GM13977 (cell line): ENCODE measurements at regions not wholly inside any gene's neighbourhood (a gene's known extent, or its start where the extent isn't known, plus 50 kb on each side); places are given as distances from the start of the nearest gene placed in this dataset.

Experiments
- DNase-seq: peaks from one replicate; pipeline ENCODE4 v3.0.0; 2012; ENCODE audit warnings: low spot score
- in situ Hi-C: fragments of 300-500 bp; cut with MboI; formaldehyde crosslinking; loops from one replicate; pipeline ENCODE4 v1.12.0; 2022; ENCODE audit warnings: low sequenced_read_pairs, low pct_unique_long_range_greater_than_20kb, mixed read lengths, inconsistent platforms; ENCODE audit not compliant: unreplicated experiment
- TF ChIP-seq, protein P1 (sequence below): IDR thresholded peaks from 2 replicates; pipeline ENCODE4 v1.5.1; 2012; ENCODE audit warnings: mild to moderate bottlenecking, control low read depth; ENCODE audit not compliant: insufficient read depth; ENCODE audit errors: extremely low read depth, missing control alignments

DNA sequence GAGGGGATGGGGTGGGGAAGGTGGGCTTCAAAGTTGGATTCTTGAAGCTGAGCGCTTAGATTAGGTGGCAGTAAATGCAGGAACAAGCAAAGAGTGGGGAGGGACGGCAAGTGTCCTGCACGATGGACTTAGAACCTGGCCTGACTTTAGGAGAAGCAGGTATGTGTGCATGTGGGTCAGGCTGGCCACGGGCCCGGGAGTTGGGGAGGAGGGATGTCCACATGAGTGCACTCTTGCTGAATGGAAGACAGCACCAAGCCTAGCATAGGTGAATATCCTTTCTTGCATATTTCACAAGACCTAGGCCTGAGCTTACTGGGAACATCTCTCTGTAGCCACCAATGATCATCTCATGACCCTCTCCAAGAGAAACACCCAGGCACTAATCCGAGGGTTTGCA is 96.1 kb downstream of the DDX1 start:
- in situ Hi-C loops, result no loop called here
- TF ChIP-seq, protein P1, sequence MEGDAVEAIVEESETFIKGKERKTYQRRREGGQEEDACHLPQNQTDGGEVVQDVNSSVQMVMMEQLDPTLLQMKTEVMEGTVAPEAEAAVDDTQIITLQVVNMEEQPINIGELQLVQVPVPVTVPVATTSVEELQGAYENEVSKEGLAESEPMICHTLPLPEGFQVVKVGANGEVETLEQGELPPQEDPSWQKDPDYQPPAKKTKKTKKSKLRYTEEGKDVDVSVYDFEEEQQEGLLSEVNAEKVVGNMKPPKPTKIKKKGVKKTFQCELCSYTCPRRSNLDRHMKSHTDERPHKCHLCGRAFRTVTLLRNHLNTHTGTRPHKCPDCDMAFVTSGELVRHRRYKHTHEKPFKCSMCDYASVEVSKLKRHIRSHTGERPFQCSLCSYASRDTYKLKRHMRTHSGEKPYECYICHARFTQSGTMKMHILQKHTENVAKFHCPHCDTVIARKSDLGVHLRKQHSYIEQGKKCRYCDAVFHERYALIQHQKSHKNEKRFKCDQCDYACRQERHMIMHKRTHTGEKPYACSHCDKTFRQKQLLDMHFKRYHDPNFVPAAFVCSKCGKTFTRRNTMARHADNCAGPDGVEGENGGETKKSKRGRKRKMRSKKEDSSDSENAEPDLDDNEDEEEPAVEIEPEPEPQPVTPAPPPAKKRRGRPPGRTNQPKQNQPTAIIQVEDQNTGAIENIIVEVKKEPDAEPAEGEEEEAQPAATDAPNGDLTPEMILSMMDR, result no peak

DNA sequence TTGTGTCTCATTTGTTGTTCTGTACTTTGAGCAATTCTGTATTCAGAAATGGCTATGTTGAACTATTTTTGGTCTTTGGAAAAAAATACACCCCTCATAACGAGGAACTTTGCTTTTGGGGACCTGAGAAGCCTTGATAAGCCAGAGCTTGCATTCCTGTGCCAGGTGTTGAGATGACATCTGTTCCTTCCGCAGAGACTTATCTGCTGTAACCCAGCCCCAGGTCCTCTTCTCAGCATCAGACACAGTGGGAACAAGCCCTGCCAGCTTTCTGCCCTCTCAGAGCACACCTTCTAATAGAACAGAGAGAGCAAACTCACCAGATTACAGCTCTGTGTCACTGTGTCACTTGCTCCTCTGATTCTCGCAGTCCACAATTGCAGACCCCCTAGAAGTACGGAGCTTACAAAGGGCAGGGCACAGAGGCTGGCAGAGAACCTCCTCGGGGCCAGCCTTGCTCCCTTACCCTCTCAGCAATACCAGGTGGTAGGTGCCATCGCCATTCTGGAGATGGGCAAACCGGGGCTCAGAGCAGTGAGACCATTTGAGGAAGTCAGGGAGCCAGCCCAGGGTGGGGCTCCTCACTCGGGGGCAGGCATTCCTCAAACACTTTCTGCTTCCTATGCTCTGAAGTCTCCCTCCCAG is 97.4 kb downstream of the DDX1 start:
- TF ChIP-seq, protein P1, result no peak
- in situ Hi-C loops, result no loop called here
- DNase-seq, result no peak

More for the DNA sequence above, 96.1 kb downstream of the DDX1 start:
- DNase-seq, result no peak

DNA sequence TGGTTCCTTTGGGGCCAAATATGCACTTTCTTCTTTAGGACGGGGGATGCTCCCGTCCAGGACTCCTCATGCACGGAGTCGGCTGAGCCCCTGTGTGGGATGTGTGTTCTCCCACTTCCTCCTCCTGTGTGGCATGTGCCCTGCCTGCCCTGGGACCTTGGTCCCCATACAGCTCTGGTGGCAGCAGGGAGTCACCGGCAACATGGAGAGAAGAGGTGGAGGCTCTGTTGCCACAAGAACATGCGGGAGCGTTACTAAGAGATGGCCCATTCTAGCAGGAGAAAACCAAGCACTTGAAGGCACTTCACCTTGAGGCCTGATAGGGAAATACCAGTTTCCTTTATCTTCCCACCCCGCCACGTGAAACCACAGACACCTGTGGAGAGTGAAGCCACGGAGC is 98.0 kb downstream of the DDX1 start:
- no peak for DNase-seq
- in situ Hi-C loops, result no loop called here

DNA sequence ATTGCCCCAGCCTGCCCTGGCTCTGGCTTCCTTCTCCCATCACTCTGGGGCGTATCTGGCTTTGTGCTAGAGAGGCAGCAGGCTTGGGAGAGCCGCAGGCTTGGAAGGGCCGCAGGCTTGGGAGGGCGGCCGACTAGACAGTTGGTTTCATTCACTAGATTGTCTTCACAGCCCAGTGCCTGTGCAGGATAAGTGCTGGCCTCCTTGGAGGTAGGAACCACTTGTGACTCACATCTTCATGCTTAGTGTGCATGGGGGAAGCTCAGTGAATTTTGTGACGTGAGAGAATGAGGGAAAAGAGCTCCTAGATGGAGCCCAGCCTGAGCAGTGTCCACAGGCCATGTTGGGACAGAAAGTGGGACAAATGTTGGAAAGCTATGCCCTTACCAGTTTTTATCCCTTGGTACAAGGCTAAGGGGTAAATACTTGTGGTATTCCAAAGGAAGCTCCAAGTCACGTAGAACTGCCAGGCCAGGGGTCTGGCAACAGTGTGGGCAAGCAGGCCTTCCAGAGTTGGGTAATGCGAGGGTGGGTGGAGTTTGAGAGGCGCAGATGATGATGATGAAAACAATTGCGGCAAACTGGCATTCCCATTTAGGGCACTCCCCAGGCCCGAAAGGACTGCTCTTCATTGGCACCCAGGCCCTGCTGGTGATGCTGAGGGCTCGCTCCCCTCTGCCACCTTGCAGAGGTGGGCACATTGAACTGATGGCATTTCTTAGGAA is 100.1 kb downstream of the DDX1 start:
- in situ Hi-C loops, result no loop called here
- no peak for DNase-seq
- TF ChIP-seq, protein P1, result no peak

More for the DNA sequence above, 98.0 kb downstream of the DDX1 start:
- TF ChIP-seq, protein P1, result no peak

DNA sequence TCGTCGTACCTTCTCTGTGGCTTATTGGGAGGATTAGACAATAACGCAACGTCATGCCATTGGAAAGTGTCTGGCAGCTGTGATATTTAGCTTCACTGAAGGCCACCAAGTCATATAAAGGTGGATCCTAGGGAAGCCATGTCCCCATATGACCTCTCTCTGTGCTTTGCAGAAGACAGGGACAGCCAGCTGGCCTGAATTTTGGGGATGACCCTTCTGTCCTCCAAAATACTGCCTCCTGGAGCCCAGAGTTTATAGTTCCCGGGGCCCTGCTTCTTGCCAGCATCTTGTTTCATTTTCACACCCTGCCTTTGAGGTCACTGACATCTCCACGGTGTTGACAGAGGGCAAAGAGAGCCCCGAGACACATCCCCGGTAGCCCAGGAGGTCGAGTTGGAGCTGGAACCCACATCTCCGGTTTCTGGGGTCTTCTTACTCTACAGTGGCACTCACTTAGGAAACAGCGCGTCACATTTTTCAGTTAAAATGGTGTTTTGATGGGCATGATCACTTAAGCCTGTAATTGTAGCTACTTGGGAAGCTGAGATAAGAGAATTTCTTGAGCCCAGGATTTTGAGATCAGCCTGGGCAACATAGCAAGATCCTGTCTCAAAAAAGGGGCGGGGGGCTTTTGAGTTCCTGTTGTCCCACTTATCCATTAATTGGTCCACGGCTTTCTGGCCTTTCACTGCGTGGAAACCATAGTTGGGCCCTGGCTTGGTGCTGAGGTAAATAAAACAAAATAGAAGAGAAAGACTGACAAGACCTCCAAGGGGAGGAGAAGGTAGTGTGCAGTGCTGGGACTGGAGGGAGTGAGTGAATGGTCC is 101.1 kb downstream of the DDX1 start:
- in situ Hi-C loops, result no loop called here
- DNase-seq, result no peak
- TF ChIP-seq, protein P1, result no peak

DNA sequence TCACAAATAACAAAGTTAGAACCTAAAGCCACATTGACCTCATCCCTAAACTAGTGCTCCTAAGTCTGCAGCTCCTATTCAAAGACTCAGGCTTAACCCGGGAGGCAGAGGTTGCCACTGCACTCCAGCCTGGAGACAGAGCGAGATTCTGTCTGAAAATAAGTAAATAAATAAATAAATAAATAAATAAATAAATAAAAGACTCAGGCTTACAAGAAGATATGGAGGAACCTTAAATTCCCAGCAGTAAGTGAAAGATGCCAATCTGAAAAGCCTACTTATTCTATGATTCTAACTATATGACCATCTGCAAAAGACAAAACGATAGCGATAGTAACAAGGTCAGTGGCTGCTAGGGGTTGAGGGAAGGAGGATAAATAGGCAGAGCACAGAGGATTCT is 101.7 kb downstream of the DDX1 start:
- TF ChIP-seq, protein P1, result no peak
- in situ Hi-C loops, result no loop called here
- no peak for DNase-seq
